SK-N-SH (cell line): ENCODE measurements at regions not wholly inside any gene's neighbourhood (a gene's known extent, or its start where the extent isn't known, plus 50 kb on each side); places are given as distances from the start of the nearest gene placed in this dataset.

Experiments
- CTCF ChIA-PET: fragments of 300-600, 350-600 bp; formaldehyde crosslinking; extraction: SDS; loops from one replicate; lab custom pipeline; 2021; lab: Yijun Ruan, JAX
- POLR2A ChIA-PET: fragments of 350-600 bp; sonication (Branson Sonifier 250); formaldehyde crosslinking; extraction: SDS; loops from one replicate; lab custom pipeline; 2020; ENCODE audit warnings: antibody characterized with exemption, inconsistent platforms; lab: Yijun Ruan, JAX
- DNase-seq: peaks from one replicate; pipeline ENCODE4 v3.0.0; 2012
- H2AFZ ChIP-seq: fragments of 200-600 bp; sonication (generic); 2 replicates; pipeline ENCODE4 v1.8.1; 2016; ENCODE audit warnings: antibody characterized with exemption, mild to moderate bottlenecking, low read depth
- H3F3A ChIP-seq: fragments of 200-600 bp; sonication (generic); replicated peaks from 2 replicates; pipeline ENCODE3; 2016; ENCODE audit warnings: antibody characterized with exemption, mild to moderate bottlenecking; ENCODE audit not compliant: insufficient read depth
- H3K27ac ChIP-seq, 2 experiments: fragments of 200-500 bp in 1 of 2; fragments of 200-600 bp in 1 of 2; sonication (Bioruptor generic) in 1 of 2; sonication (generic), shearing (Covaris generic) in 1 of 2; 2 replicates each; pipeline versions ENCODE4 v1.5.1 to v1.6.1; 2014 to 2016; ENCODE audit warnings: low read depth in 2 of 2, inconsistent platforms in 1 of 2, low read length in 1 of 2, mild to moderate bottlenecking in 1 of 2, mixed read lengths in 1 of 2
- H3K27me3 ChIP-seq: fragments of 200-600 bp; sonication (generic), shearing (Covaris generic); 2 replicates; pipeline ENCODE4 v1.6.1; 2016; ENCODE audit warnings: mixed run types; ENCODE audit not compliant: insufficient read depth
- H3K36me3 ChIP-seq, 2 experiments: fragments of 200-500 bp in 1 of 2; fragments of 200-600 bp in 1 of 2; sonication (Bioruptor generic) in 1 of 2; sonication (generic) in 1 of 2; replicated peaks in 1 of 2; 2 replicates each; pipeline versions ENCODE3 to v1.5.1; 2014 to 2016; ENCODE audit warnings: low read length in 1 of 2, mild to moderate bottlenecking in 1 of 2; ENCODE audit not compliant: insufficient read depth in 2 of 2, control insufficient read depth in 1 of 2
- H3K4me1 ChIP-seq, 2 experiments: fragments of 200-500 bp in 1 of 2; fragments of 200-600 bp in 1 of 2; sonication (Bioruptor generic) in 1 of 2; sonication (generic), shearing (Covaris generic) in 1 of 2; 2 replicates each; pipeline versions ENCODE4 v1.5.1 to v1.6.1; 2014 to 2016; ENCODE audit warnings: low read depth in 1 of 2, low read length in 1 of 2, mixed run types in 1 of 2; ENCODE audit not compliant: insufficient read depth in 2 of 2, control insufficient read depth in 1 of 2
- H3K4me2 ChIP-seq: fragments of 200-600 bp; sonication (generic), shearing (Covaris generic); 2 replicates; pipeline ENCODE4 v1.6.1; 2017; ENCODE audit warnings: mixed run types
- H3K4me3 ChIP-seq, 2 experiments: fragments of 200-500 bp in 1 of 2; fragments of 200-600 bp in 1 of 2; sonication (Bioruptor generic) in 1 of 2; sonication (generic), shearing (Covaris generic) in 1 of 2; 2 replicates each; pipeline versions ENCODE4 v1.5.1 to v1.8.1; 2014 to 2016; ENCODE audit warnings: low read depth in 2 of 2, inconsistent platforms in 1 of 2, low read length in 1 of 2, mild to moderate bottlenecking in 1 of 2, mixed read lengths in 1 of 2, moderate library complexity in 1 of 2
- H3K79me2 ChIP-seq: fragments of 200-600 bp; sonication (generic); 2 replicates; pipeline ENCODE4 v1.8.1; 2017; ENCODE audit warnings: mild to moderate bottlenecking; ENCODE audit not compliant: insufficient read depth
- H3K9ac ChIP-seq: fragments of 200-600 bp; sonication (generic); 2 replicates; pipeline ENCODE4 v1.6.1; 2017; ENCODE audit warnings: mixed run types
- H3K9me2 ChIP-seq: fragments of 200-600 bp; sonication (generic); 2 replicates; pipeline ENCODE4 v1.6.1; 2017; ENCODE audit warnings: mixed run types
- H3K9me3 ChIP-seq: fragments of 200-600 bp; sonication (generic); 2 replicates; pipeline ENCODE4 v1.6.1; 2017; ENCODE audit warnings: mixed run types, mild to moderate bottlenecking, moderate library complexity
- H4K20me1 ChIP-seq: fragments of 200-600 bp; sonication (generic); 2 replicates; pipeline ENCODE4 v1.6.1; 2017; ENCODE audit warnings: mild to moderate bottlenecking, mixed run types; ENCODE audit not compliant: insufficient read depth
- ELF1 ChIP-seq: IDR thresholded peaks from 2 replicates; pipeline ENCODE4 v1.4.0; 2012
- EP300 ChIP-seq, 2 experiments: IDR thresholded peaks; 2 replicates each; pipeline versions ENCODE4 v1.4.0 to v1.6.1; 2012; ENCODE audit warnings: borderline replicate concordance in 1 of 2, low read depth in 1 of 2, low read length in 1 of 2
- EZH2phosphoT487 ChIP-seq: fragments of 200-600 bp; sonication (generic); IDR thresholded peaks from 2 replicates; pipeline ENCODE4 v1.6.1; 2017; ENCODE audit warnings: low read depth, mixed run types, mild to moderate bottlenecking, antibody characterized with exemption, moderate library complexity, borderline replicate concordance
- FOXJ3 ChIP-seq: sonication (generic); formaldehyde crosslinking; IDR thresholded peaks from 2 replicates; pipeline ENCODE4 v1.5.1; 2020; ENCODE audit warnings: mild to moderate bottlenecking, missing genetic modification reagents
- FOXM1 ChIP-seq: IDR thresholded peaks from 2 replicates; pipeline ENCODE4 v1.4.0; 2012; ENCODE audit warnings: low read depth, mild to moderate bottlenecking
- GABPA ChIP-seq: IDR thresholded peaks from 2 replicates; pipeline ENCODE4 v1.4.0; 2012; ENCODE audit warnings: low read depth, mild to moderate bottlenecking
- MAX ChIP-seq: IDR thresholded peaks from 2 replicates; pipeline ENCODE4 v1.4.0; 2012; ENCODE audit warnings: low read depth
- MEF2A ChIP-seq: IDR thresholded peaks from 2 replicates; pipeline ENCODE4 v1.4.0; 2012; ENCODE audit warnings: low read depth, borderline replicate concordance
- MXI1 ChIP-seq: IDR thresholded peaks from 2 replicates; pipeline ENCODE4 v1.6.1; 2012; ENCODE audit warnings: mild to moderate bottlenecking, low read depth, low read length, improper control_type of control experiment
- PBX3 ChIP-seq: IDR thresholded peaks from 2 replicates; pipeline ENCODE4; 2012
- POLR2AphosphoS5 ChIP-seq: IDR thresholded peaks from 2 replicates; pipeline ENCODE4 v1.6.1; 2012; ENCODE audit warnings: low read depth, low read length
- RCOR1 ChIP-seq: fragments of 150-350 bp; IDR thresholded peaks from 2 replicates; pipeline ENCODE4 v1.6.1; 2017; ENCODE audit warnings: antibody characterized with exemption, low read length
- RXRA ChIP-seq: IDR thresholded peaks from 2 replicates; pipeline ENCODE4 v1.4.0; 2012; ENCODE audit warnings: low read depth, mild to moderate bottlenecking, borderline replicate concordance
- SMC3 ChIP-seq: IDR thresholded peaks from 2 replicates; pipeline ENCODE4 v1.6.1; 2012; ENCODE audit warnings: low read depth, low read length, improper control_type of control experiment
- TCF12 ChIP-seq: IDR thresholded peaks from 2 replicates; pipeline ENCODE4 v1.4.0; 2012
- TEAD4 ChIP-seq: IDR thresholded peaks from 2 replicates; pipeline ENCODE4 v1.4.0; 2012; ENCODE audit warnings: mild to moderate bottlenecking, borderline replicate concordance; ENCODE audit not compliant: insufficient read depth
- USF2 ChIP-seq: fragments of 150-350 bp; IDR thresholded peaks from 2 replicates; pipeline ENCODE4 v1.6.1; 2017; ENCODE audit warnings: antibody characterized with exemption, low read length, low read depth, borderline replicate concordance
- YY1 ChIP-seq: IDR thresholded peaks from 2 replicates; pipeline ENCODE4 v1.4.0; 2012; ENCODE audit warnings: low read depth, mild to moderate bottlenecking
- ZBTB33 ChIP-seq: IDR thresholded peaks from 2 replicates; pipeline ENCODE4 v1.4.0; 2012; ENCODE audit warnings: low read depth, borderline replicate concordance
- WGBS: methylation state at CpG from one replicate; pipeline ENCODE4 v1.1.6; 2017; ENCODE audit warnings: low lambda C conversion rate; 5-methylcytosine and 5-hydroxymethylcytosine counted together

GRCh38 chr7:145989469-145989868, 127.1 kb upstream of the CNTNAP2 start:
- no peak for TF ChIP-seq MEF2A
- TF ChIP-seq YY1: no peak
- TF ChIP-seq USF2: no peak
- TF ChIP-seq TCF12: no peak
- no peak for TF ChIP-seq TEAD4
- no peak for TF ChIP-seq POLR2AphosphoS5
- no peak for TF ChIP-seq PBX3
- ChIA-PET POLR2A (no interaction called here), CTCF (no interaction called here)

GRCh38 chr7:145986248-145986874, 130.2 kb upstream of the CNTNAP2 start:
- H3K36me3 ChIP-seq: no peaks in the 10 kb centered on the region
- no peak overlapping the region for H3K4me2 ChIP-seq
- peaks cover 11% of the 10 kb centered on the region; the same call in 1 of the 2 replicates for H3K9me3 ChIP-seq
- ChIA-PET CTCF (interaction anchor here (1.6 kb wide), 1 partner anchor 26 kb away, joined by 3 read pairs; no protein-coding TSS in a partner anchor), POLR2A (no interaction called here)
- TF ChIP-seq RCOR1 (no peak), RXRA (no peak), EZH2phosphoT487 (no peak), MXI1 (no peak), EP300 (IDR thresholded peaks at IDR 0.05; ENCODE audit: borderline replicate concordance in 1 of 2, low read depth in 1 of 2, low read length in 1 of 2) (no peak), FOXJ3 (no peak), POLR2AphosphoS5 (no peak), TEAD4 (no peak), FOXM1 (no peak), ELF1 (no peak), PBX3 (no peak), ZBTB33 (no peak), MAX (no peak), GABPA (no peak), SMC3 (no peak)
- TF ChIP-seq, all 33 proteins: peak for 0
- no peak overlapping the region for H2AFZ ChIP-seq
- no peaks in the 10 kb centered on the region for H3K27me3 ChIP-seq
- H3K9me2 ChIP-seq: no peaks in the 10 kb centered on the region
- no peak overlapping the region for H3K27ac ChIP-seq
- no peak overlapping the region for H3K9ac ChIP-seq
- H3F3A ChIP-seq: no peaks in the 10 kb centered on the region
- no peak for DNase-seq
- H3K79me2 ChIP-seq: no peaks in the 10 kb centered on the region
- WGBS: 1% methylated on average over 4 of the region's 4 CpGs
- H3K4me3 ChIP-seq: no peak overlapping the region
- no peaks in the 10 kb centered on the region for H3K4me1 ChIP-seq
- no peaks in the 10 kb centered on the region for H4K20me1 ChIP-seq

More at GRCh38 chr7:145989469-145989868, 127.1 kb upstream of the CNTNAP2 start:
- H3K9ac ChIP-seq: no peak overlapping the region
- H2AFZ ChIP-seq: no peak overlapping the region
- H3K4me2 ChIP-seq: no peak overlapping the region
- H3K27ac ChIP-seq: no peak overlapping the region
- H3K9me2 ChIP-seq: no peaks in the 10 kb centered on the region
- no peaks in the 10 kb centered on the region for H3K4me1 ChIP-seq
- H3K4me3 ChIP-seq: no peak overlapping the region
- no peaks in the 10 kb centered on the region for H3F3A ChIP-seq
- H3K36me3 ChIP-seq: no peaks in the 10 kb centered on the region
- peaks cover 11% of the 10 kb centered on the region; the same call in 1 of the 2 replicates for H3K9me3 ChIP-seq
- 4% methylated on average over 4 of the region's 4 CpGs for WGBS
- no peaks in the 10 kb centered on the region for H4K20me1 ChIP-seq
- H3K27me3 ChIP-seq: no peaks in the 10 kb centered on the region
- no peaks in the 10 kb centered on the region for H3K79me2 ChIP-seq
- DNase-seq: no peak
